Heart left ventricle (tissue), 13 donors: ENCODE measurements at regions not wholly inside any gene's neighbourhood (a gene's known extent, or its start where the extent isn't known, plus 50 kb on each side); places are given as distances from the start of the nearest gene placed in this dataset.

Experiments
- CTCF ChIP-seq, 12 donors: fragments of 200-600 bp; sonication (generic) in 4 of 12; IDR thresholded peaks; one replicate each; pipeline versions ENCODE4 v1.5.0 to v1.8.0; 2018 to 2022; ENCODE audit warnings: antibody characterized with exemption in 12 of 12, mild to moderate bottlenecking in 5 of 12
- POLR2A ChIP-seq, 2 donors: fragments of 450-650 bp; IDR thresholded peaks; one replicate each; pipeline ENCODE4 v1.6.1; 2017; ENCODE audit warnings: antibody characterized with exemption in 2 of 2, mild to moderate bottlenecking in 2 of 2, moderate library complexity in 2 of 2
- donor health status: ischemic (EF 13 %, LVEDD 7.1; RV severe dilation, severe dysfunction).
- donor health status: DM: no; HTN: yes; CAD: no.
- donor health status: DM: no; HTN: no; CAD: no.
- donor health status: ischemic (EF 25% LVEDD 6.9; RV normal size, moderate dysfunction).
- donor health status: ischemic (EF 25% LVEDD 5.7; RV mildly dilated, moderate dysfunction).
- donor health status: ischemic (EF 35%, LVEDD 5.7; RV mildly dilated, moderate dysfunction).
- donor health status: nonischemic (EF 11% LVEDD 7.7; RV severe dilation, severe dysfunction).
- donor health status: DM: yes; HTN: yes; CAD: no.
- donor health status: PGD.
- donor health status: ischemic (EF 29% LVEDD 5.4; RV normal size, mild dysfunction).
- donor health status: nonischemic (EF 23%, LVEDD 6.1; RV moderate dilation, normal function).

DNA sequence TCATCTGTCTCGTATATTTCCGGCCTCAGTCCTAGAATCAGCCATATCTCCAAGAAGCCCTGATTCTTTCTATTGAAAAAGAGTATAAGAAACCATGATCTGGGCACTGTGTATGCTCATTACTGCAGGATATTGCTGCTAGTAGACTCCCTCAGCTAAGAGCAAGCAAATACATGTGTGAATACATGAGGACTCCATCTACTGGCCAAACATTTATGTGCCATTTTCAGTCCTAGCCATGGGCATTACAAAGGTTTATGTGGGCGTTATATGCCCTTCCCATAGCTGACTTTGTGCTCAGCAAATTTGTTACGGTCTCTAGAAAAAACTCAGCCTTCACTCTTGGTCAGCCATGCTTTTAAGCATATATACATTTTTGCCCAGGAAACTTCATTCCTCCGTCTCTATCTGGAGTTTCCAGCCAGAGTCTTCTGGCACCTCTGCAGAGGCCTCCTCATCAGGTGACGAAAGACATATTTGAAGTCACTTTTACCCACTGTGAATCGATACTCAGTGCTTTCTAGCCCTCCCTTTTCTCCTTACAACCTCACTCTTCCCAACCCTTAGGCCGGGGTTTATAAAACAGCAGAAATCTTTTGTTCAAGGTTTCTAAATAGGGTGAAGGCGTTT lies 1495.6 kb upstream of the CDH6 start:
- no peak for TF ChIP-seq POLR2A (IDR thresholded peaks at IDR 0.05)
- no peak for TF ChIP-seq CTCF (IDR thresholded peaks at IDR 0.05)
